Nephron progenitor cell (in vitro differentiated cells): ENCODE measurements at regions not wholly inside any gene's neighbourhood (a gene's known extent, or its start where the extent isn't known, plus 50 kb on each side); places are given as distances from the start of the nearest gene placed in this dataset.

Experiments used
- DNase-seq: peaks from one replicate; pipeline ENCODE4 v3.0.0; 2021
- H3K27ac Mint-ChIP-seq: 2 replicates; pipeline ENCODE4 v1.8.0; 2021; ENCODE audit warnings: mild to moderate bottlenecking, moderate library complexity, mixed read lengths
- H3K27me3 Mint-ChIP-seq: 2 replicates; pipeline ENCODE4 v1.8.0; 2021; ENCODE audit warnings: mild to moderate bottlenecking, low read depth, mixed read lengths; ENCODE audit not compliant: poor library complexity
- H3K36me3 Mint-ChIP-seq: 2 replicates; pipeline ENCODE4 v1.8.0; 2021; ENCODE audit warnings: low read depth, mixed read lengths
- H3K4me1 Mint-ChIP-seq: 2 replicates; pipeline ENCODE4 v1.8.0; 2021; ENCODE audit warnings: mixed read lengths
- H3K4me3 Mint-ChIP-seq: 2 replicates; pipeline ENCODE4 v1.8.0; 2021; ENCODE audit warnings: mild to moderate bottlenecking, moderate library complexity, mixed read lengths
- H3K9me3 Mint-ChIP-seq: 2 replicates; pipeline ENCODE4 v1.8.0; 2021; ENCODE audit warnings: mild to moderate bottlenecking, moderate library complexity, mixed read lengths
- CTCF ChIP-seq: fragments of 200-600 bp; sonication (generic); IDR thresholded peaks from 2 replicates; pipeline ENCODE4 v1.5.0; 2021; ENCODE audit warnings: antibody characterized with exemption

GRCh38 chr15:81526029-81526428 lies 152.0 kb upstream of the TMC3 start:
- peaks cover 16% of the 10 kb centered on the region for H3K9me3 Mint-ChIP-seq
- no peak overlapping the region for H3K27ac Mint-ChIP-seq
- no peak overlapping the region for H3K4me3 Mint-ChIP-seq
- TF ChIP-seq CTCF, result no peak
- H3K27me3 Mint-ChIP-seq, result peaks cover 4% of the 10 kb centered on the region
- peaks cover 25% of the 10 kb centered on the region for H3K4me1 Mint-ChIP-seq
- DNase-seq, result no peak
- peaks cover 4% of the 10 kb centered on the region for H3K36me3 Mint-ChIP-seq

GRCh38 chr15:81524496-81524895 lies 150.5 kb upstream of the TMC3 start:
- TF ChIP-seq CTCF, result no peak

DNA sequence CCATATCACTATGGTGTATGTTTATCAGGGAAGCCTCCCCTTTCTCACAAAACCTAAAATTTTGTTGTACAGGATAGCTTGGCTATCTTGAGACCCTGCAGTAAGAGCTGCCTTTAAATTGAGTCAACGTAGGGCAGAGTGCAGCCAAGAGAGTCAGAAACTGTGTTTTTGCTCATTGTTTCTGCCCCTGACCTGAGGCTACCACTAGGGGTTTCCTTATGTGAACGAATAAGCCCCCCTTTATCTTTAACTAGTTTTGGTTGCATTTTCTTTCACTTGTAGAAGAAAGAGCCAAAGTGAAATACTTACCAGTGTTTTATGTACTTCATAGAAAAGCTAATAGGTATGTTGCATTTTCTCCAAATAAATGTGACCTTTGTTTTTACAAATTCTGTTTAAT lies 149.9 kb upstream of the TMC3 start:
- Mint-ChIP-seq H3K36me3 (peaks cover 4% of the 10 kb centered on the region), H3K4me3 (no peak overlapping the region), H3K27me3 (peaks cover 4% of the 10 kb centered on the region), H3K4me1 (peaks cover 4% of the 10 kb centered on the region), H3K9me3 (peaks cover 20% of the 10 kb centered on the region), H3K27ac (no peak overlapping the region)
- no peak for TF ChIP-seq CTCF
- DNase-seq, result no peak

More at GRCh38 chr15:81524496-81524895, 150.5 kb upstream of the TMC3 start:
- Mint-ChIP-seq H3K36me3 (peaks cover 4% of the 10 kb centered on the region), H3K27ac (no peak overlapping the region), H3K4me3 (no peak overlapping the region), H3K27me3 (peaks cover 4% of the 10 kb centered on the region), H3K9me3 (peaks cover 16% of the 10 kb centered on the region), H3K4me1 (peaks cover 10% of the 10 kb centered on the region)
- no peak for DNase-seq

- H3K27ac Mint-ChIP-seq, result no peak overlapping the region
- H3K4me1 Mint-ChIP-seq, result no peaks in the 10 kb centered on the region
- H3K9me3 Mint-ChIP-seq, result peaks cover 20% of the 10 kb centered on the region
- H3K36me3 Mint-ChIP-seq, result peaks cover 4% of the 10 kb centered on the region
- peaks cover 7% of the 10 kb centered on the region for H3K27me3 Mint-ChIP-seq
- H3K4me3 Mint-ChIP-seq, result no peak overlapping the region
- no peak for TF ChIP-seq CTCF
- DNase-seq, result no peak
Measured at GRCh38 chr15:81520480-81520879, 146.5 kb upstream of the TMC3 start.

DNA sequence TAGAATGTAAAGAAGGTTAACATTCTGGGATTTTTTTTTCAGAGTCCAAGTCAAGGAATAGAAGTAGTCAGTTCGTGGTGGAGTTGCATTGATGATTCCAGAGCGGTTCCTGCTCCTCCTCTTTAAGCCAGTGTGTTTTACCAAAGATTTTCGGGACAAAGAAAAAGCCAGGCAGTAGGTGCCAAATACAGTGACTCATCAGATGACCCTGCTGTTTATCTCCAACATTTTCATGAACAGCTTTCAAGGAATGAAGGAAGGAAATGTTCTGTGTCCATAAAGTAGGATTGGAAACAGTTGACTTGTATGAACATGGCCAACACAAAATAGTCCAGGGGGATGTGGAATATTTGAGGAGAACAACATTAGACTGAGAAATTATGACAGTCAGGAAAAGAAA lies 142.4 kb upstream of the TMC3 start:
- Mint-ChIP-seq H3K27me3 (peaks cover 3% of the 10 kb centered on the region), H3K4me3 (no peak overlapping the region), H3K36me3 (no peaks in the 10 kb centered on the region), H3K9me3 (peaks cover 4% of the 10 kb centered on the region), H3K27ac (no peak overlapping the region), H3K4me1 (no peaks in the 10 kb centered on the region)
- no peak for DNase-seq
- no peak for TF ChIP-seq CTCF

DNA sequence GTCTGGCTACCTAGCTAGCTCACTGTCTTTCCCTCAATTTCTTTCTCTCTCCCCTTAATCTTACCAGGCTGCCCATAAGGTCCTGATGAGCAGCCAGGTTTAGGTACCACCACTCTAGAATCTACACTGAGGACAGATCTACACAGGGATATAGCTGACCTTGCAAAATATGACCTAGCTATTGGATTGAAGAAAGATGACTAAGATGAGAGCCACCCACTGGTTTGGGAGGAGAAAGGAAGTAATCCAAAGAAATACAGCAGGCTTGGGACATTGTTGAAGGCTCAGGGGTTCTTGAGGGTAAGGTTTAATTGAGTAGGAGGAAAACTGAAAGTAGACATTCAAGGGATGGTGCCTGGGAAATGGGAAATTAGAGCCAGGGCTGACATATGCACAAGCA lies 142.0 kb upstream of the TMC3 start:
- Mint-ChIP-seq H3K4me3 (no peak overlapping the region), H3K9me3 (peaks cover 4% of the 10 kb centered on the region), H3K36me3 (no peaks in the 10 kb centered on the region), H3K27ac (no peak overlapping the region), H3K27me3 (peaks cover 3% of the 10 kb centered on the region), H3K4me1 (peaks cover 3% of the 10 kb centered on the region)
- TF ChIP-seq CTCF, result no peak
- no peak for DNase-seq
